Spleen (tissue), 11 donors: ENCODE measurements at regions not wholly inside any gene's neighbourhood (a gene's known extent, or its start where the extent isn't known, plus 50 kb on each side); places are given as distances from the start of the nearest gene placed in this dataset.
A peak's percentile ranks its signal among the peaks of the same experiment; 100 is the strongest.

ENCODE experiments used
- DNase-seq: peaks from one replicate; pipeline ENCODE4 v3.0.0-alpha.2; 2020
- H3K27ac ChIP-seq, 8 donors: fragments of 200-600 bp; sonication (generic) in 7 of 8; 1 replicate in 4 of 8; 2 replicates in 4 of 8; pipeline versions ENCODE4 v1.5.0 to v1.8.0; 2016 to 2021; ENCODE audit warnings: inconsistent platforms in 4 of 8, mild to moderate bottlenecking in 4 of 8, moderate library complexity in 1 of 8
- H3K27me3 ChIP-seq, 7 donors: fragments of 200-600 bp; sonication (generic) in 6 of 7; replicated peaks in 1 of 7; 1 replicate in 4 of 7; 2 replicates in 3 of 7; pipeline versions ENCODE4 v1.5.0 to v1.8.0; 2016 to 2021; ENCODE audit warnings: inconsistent platforms in 3 of 7, mild to moderate bottlenecking in 1 of 7
- H3K36me3 ChIP-seq, 6 donors: fragments of 200-600 bp; sonication (generic) in 5 of 6; 1 replicate in 4 of 6; 2 replicates in 2 of 6; pipeline versions ENCODE4 v1.5.0 to v1.8.0; 2016 to 2021; ENCODE audit warnings: inconsistent platforms in 2 of 6
- H3K4me1 ChIP-seq, 6 donors: fragments of 200-600 bp; sonication (generic) in 5 of 6; 1 replicate in 3 of 6; 2 replicates in 3 of 6; pipeline versions ENCODE4 v1.5.0 to v1.8.0; 2016 to 2021; ENCODE audit warnings: inconsistent platforms in 3 of 6
- H3K4me3 ChIP-seq, 8 donors: fragments of 200-600 bp; sonication (generic) in 7 of 8; 1 replicate in 4 of 8; 2 replicates in 4 of 8; pipeline versions ENCODE4 v1.5.0 to v1.8.0; 2016 to 2021; ENCODE audit warnings: inconsistent platforms in 4 of 8, mild to moderate bottlenecking in 4 of 8, moderate library complexity in 2 of 8
- H3K9me3 ChIP-seq, 8 donors: fragments of 200-600 bp; sonication (generic) in 7 of 8; 1 replicate in 4 of 8; 2 replicates in 4 of 8; pipeline versions ENCODE4 v1.5.0 to v1.8.0; 2016 to 2021; ENCODE audit warnings: inconsistent platforms in 4 of 8
- CTCF ChIP-seq, 11 experiments: fragments of 200-600 bp in 7 of 11; fragments of 450-650 bp in 4 of 11; sonication (generic) in 4 of 11; IDR thresholded peaks in 8 of 11; conservative IDR thresholded peaks in 3 of 11; 1 replicate in 7 of 11; 2 replicates in 4 of 11; pipeline versions ENCODE4 v1.4.0 to v1.8.0; 2016 to 2021; ENCODE audit warnings: antibody characterized with exemption in 11 of 11, inconsistent platforms in 4 of 11, mild to moderate bottlenecking in 1 of 11
- POLR2A ChIP-seq, 3 donors: fragments of 450-650 bp; IDR thresholded peaks; one replicate each; pipeline ENCODE4 v1.5.1; 2017; ENCODE audit warnings: antibody characterized with exemption in 3 of 3, mild to moderate bottlenecking in 1 of 3
- POLR2AphosphoS5 ChIP-seq, 3 donors: sonication (generic); formaldehyde crosslinking; IDR thresholded peaks; one replicate each; pipeline ENCODE4 v1.5.1; 2017; ENCODE audit warnings: antibody characterized with exemption in 3 of 3
- WGBS, 5 donors: extraction: QIAGEN DNeasy Blood & Tissue Kit in 3 of 5; methylation state at CpG; one replicate each; pipeline versions ENCODE4 v1.1.5 to v1.1.7; 2013 to 2018; 5-methylcytosine and 5-hydroxymethylcytosine counted together
- intact Hi-C: fragments of 100-400 bp; cut with DNase I; formaldehyde crosslinking; loops from one replicate; pipeline ENCODE4 v1.15.0; 2023; ENCODE audit warnings: low total_unique reads
- donor health status: healthy with polysubstance abuse.
- donor health status: DM: no; HTN: no; CAD: no; lungs with moderate emphysema.
- donor health status: DM: no; HTN: no; CAD: no.
- donor health status: Bipolar disorder and iron deficiency.
- donor health status: healthy.
- donor health status: DM: no; HTN: no; CAD: no.
- donor health status: DM: yes; HTN: yes; CAD: no.

GRCh38 chr12:76173756-76174155 lies 89.3 kb upstream of the NAP1L1 start:
- H3K4me3 ChIP-seq, result no peak overlapping the region
- intact Hi-C loops, result no loop called here

GRCh38 chr12:76158518-76159321 lies 74.2 kb upstream of the NAP1L1 start:
- H3K27me3 ChIP-seq, result no peaks in the 10 kb centered on the region
- peak overlapping the region; percentile 11 to 80 (median 58) for H3K27ac ChIP-seq
- DNase-seq, result no peak

More at GRCh38 chr12:76173756-76174155, 89.3 kb upstream of the NAP1L1 start:
- no peak for DNase-seq
- Histone ChIP-seq H3K9me3 (no peaks in the 10 kb centered on the region), H3K4me1 (peaks cover 0 to 20% (median 8%) of the 10 kb centered on the region in 6 donors), H3K27me3 (no peaks in the 10 kb centered on the region), H3K36me3 (no peaks in the 10 kb centered on the region), H3K27ac (no peak overlapping the region)
- 80 to 93% (median 87%) methylated on average over 5 of the region's 5 CpGs for WGBS, 5 donors
- TF ChIP-seq POLR2A (IDR thresholded peaks at IDR 0.05) (no peak), POLR2AphosphoS5 (IDR thresholded peaks at IDR 0.05) (no peak), CTCF (IDR thresholded peaks at IDR 0.05 in 8 of 11, conservative IDR thresholded peaks at IDR 0.05 in 3 of 11) (no peak)

GRCh38 chr12:76156726-76157125 lies 72.2 kb upstream of the NAP1L1 start:
- peaks cover 0 to 34% (median 19%) of the 10 kb centered on the region in 6 donors for H3K4me1 ChIP-seq
- intact Hi-C loops, result no loop called here
- no peak for DNase-seq
- H3K27me3 ChIP-seq, result no peaks in the 10 kb centered on the region
- no peaks in the 10 kb centered on the region for H3K36me3 ChIP-seq
- H3K4me3 ChIP-seq, result no peak overlapping the region
- TF ChIP-seq CTCF (IDR thresholded peaks at IDR 0.05 in 8 of 11, conservative IDR thresholded peaks at IDR 0.05 in 3 of 11), result no peak
- no peak for TF ChIP-seq POLR2A (IDR thresholded peaks at IDR 0.05)
- TF ChIP-seq POLR2AphosphoS5 (IDR thresholded peaks at IDR 0.05), result no peak
- peak overlapping the region in 3 of 8 donors; percentile 16 to 46 (median 36) for H3K27ac ChIP-seq
- H3K9me3 ChIP-seq, result no peaks in the 10 kb centered on the region

More at GRCh38 chr12:76158518-76159321, 74.2 kb upstream of the NAP1L1 start:
- 26 to 36% (median 31%) methylated on average over 11 of the region's 11 CpGs for WGBS, 5 donors
- Histone ChIP-seq H3K36me3 (no peaks in the 10 kb centered on the region), H3K4me1 (peaks cover 0 to 24% (median 9%) of the 10 kb centered on the region in 6 donors), H3K9me3 (peaks cover 0 to 2% (median 0%) of the 10 kb centered on the region in 8 donors), H3K4me3 (peak overlapping the region in 3 of 8 donors; percentile 2 to 59 (median 12))
- TF ChIP-seq CTCF (IDR thresholded peaks at IDR 0.05 in 8 of 11, conservative IDR thresholded peaks at IDR 0.05 in 3 of 11) (peak; percentile 55 to 80 (median 71)), POLR2A (IDR thresholded peaks at IDR 0.05) (no peak), POLR2AphosphoS5 (IDR thresholded peaks at IDR 0.05) (peak in 1 of 3 donors; percentile 41)
- intact Hi-C loops, result no loop called here

- no peak for DNase-seq
- 87 to 96% (median 91%) methylated on average over 1 of the region's 1 CpG for WGBS, 5 donors
- H3K4me3 ChIP-seq, result no peak overlapping the region
- H3K4me1 ChIP-seq, result peaks cover 0 to 38% (median 21%) of the 10 kb centered on the region in 6 donors
- no peaks in the 10 kb centered on the region for H3K36me3 ChIP-seq
- H3K9me3 ChIP-seq, result no peaks in the 10 kb centered on the region
- no peaks in the 10 kb centered on the region for H3K27me3 ChIP-seq
- TF ChIP-seq POLR2AphosphoS5 (IDR thresholded peaks at IDR 0.05) (no peak), POLR2A (IDR thresholded peaks at IDR 0.05) (no peak), CTCF (IDR thresholded peaks at IDR 0.05 in 8 of 11, conservative IDR thresholded peaks at IDR 0.05 in 3 of 11) (no peak)
- H3K27ac ChIP-seq, result peak overlapping the region in 3 of 8 donors; percentile 16 to 46 (median 36)
- intact Hi-C loops, result no loop called here
Observed at GRCh38 chr12:76156314-76156713, 71.8 kb upstream of the NAP1L1 start.
